NB4 (cell line): ENCODE measurements at regions not wholly inside any gene's neighbourhood (a gene's known extent, or its start where the extent isn't known, plus 50 kb on each side); places are given as distances from the start of the nearest gene placed in this dataset.

Source experiments
- MYC ChIP-seq: IDR thresholded peaks from 2 replicates; pipeline ENCODE4 v1.6.1; 2011; ENCODE audit warnings: low read depth, low read length
- POLR2A ChIP-seq: IDR thresholded peaks from 2 replicates; pipeline ENCODE4 v1.6.1; 2011; ENCODE audit warnings: mild to moderate bottlenecking; ENCODE audit not compliant: insufficient read length; ENCODE audit errors: extremely low read depth
- TF ChIP-seq, protein P1 (sequence below): IDR thresholded peaks from one replicate; pipeline ENCODE4 v1.5.1; 2012; ENCODE audit warnings: low read depth, low read length

DNA sequence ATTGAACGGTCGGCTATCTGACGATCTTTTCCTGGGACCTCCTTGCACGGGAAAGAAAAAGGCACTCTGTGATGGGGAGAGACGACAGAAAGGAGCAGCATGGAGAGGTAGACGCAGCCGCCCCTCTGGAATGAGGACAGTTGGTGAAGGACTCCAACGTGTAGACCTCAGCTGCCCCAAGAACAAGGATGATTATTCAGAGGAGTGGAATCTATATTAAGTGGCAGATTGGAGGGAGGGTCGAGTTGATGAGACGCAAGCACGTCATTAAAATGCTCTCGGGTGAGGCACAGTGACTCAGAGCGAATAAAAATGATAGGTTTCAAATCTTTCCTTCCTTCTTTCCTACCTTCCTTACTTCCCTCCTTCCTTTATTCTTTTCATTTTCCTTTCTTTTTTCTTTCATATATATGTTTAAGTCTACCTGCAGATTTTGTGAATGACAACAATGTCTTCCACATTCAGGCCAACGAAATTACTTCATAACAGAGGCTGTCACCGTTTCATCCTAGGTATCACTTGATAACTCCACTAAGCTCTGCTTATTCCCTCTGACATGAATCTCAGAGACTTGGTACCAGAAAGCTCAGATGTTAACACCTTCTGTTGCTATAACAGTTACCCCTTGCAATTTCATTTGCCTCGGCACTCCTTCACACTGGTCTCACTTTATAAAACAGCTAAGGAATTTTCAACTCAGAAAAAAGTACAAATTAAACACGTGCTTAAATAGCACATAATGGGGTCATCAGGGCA is 110.0 kb upstream of the PPARGC1A start:
- TF ChIP-seq, protein P1, sequence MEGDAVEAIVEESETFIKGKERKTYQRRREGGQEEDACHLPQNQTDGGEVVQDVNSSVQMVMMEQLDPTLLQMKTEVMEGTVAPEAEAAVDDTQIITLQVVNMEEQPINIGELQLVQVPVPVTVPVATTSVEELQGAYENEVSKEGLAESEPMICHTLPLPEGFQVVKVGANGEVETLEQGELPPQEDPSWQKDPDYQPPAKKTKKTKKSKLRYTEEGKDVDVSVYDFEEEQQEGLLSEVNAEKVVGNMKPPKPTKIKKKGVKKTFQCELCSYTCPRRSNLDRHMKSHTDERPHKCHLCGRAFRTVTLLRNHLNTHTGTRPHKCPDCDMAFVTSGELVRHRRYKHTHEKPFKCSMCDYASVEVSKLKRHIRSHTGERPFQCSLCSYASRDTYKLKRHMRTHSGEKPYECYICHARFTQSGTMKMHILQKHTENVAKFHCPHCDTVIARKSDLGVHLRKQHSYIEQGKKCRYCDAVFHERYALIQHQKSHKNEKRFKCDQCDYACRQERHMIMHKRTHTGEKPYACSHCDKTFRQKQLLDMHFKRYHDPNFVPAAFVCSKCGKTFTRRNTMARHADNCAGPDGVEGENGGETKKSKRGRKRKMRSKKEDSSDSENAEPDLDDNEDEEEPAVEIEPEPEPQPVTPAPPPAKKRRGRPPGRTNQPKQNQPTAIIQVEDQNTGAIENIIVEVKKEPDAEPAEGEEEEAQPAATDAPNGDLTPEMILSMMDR, result no peak
- TF ChIP-seq POLR2A, result no peak
- no peak for TF ChIP-seq MYC
